ENCODE measurements at regions not wholly inside any gene's neighbourhood (a gene's known extent, or its start where the extent isn't known, plus 50 kb on each side); places are given as distances from the start of the nearest gene placed in this dataset.

GRCh38 chr16:87052506-87052905 lies 264.7 kb downstream of the C16orf95 start:
- DNase-seq (ENCODE audit: low spot score): no peak

- DNase-seq (ENCODE audit: low spot score): no peak
Observed at GRCh38 chr16:87053016-87053982, 263.9 kb downstream of the C16orf95 start.

GRCh38 chr16:87054154-87054553 lies 263.0 kb downstream of the C16orf95 start:
- DNase-seq (ENCODE audit: low spot score): no peak

- no peak for DNase-seq (ENCODE audit: low spot score)
Observed at GRCh38 chr16:87054856-87055255, 262.3 kb downstream of the C16orf95 start.

GRCh38 chr16:87056083-87056482 lies 261.1 kb downstream of the C16orf95 start:
- DNase-seq (ENCODE audit: low spot score): no peak

- DNase-seq (ENCODE audit: low spot score): no peak
Observed at GRCh38 chr16:87056551-87056950, 260.6 kb downstream of the C16orf95 start.

GRCh38 chr16:87057211-87057881 lies 259.8 kb downstream of the C16orf95 start:
- DNase-seq (ENCODE audit: low spot score): no peak

- no peak for DNase-seq (ENCODE audit: low spot score)
Observed at GRCh38 chr16:87057951-87058560, 259.1 kb downstream of the C16orf95 start.

- DNase-seq (ENCODE audit: low spot score): no peak
Observed at GRCh38 chr16:87058728-87059250, 258.4 kb downstream of the C16orf95 start.

GRCh38 chr16:87060034-87060986 lies 256.9 kb downstream of the C16orf95 start:
- no peak for DNase-seq (ENCODE audit: low spot score)

GRCh38 chr16:87061243-87061920 lies 255.8 kb downstream of the C16orf95 start:
- DNase-seq (ENCODE audit: low spot score): no peak

GRCh38 chr16:87062569-87063442 lies 254.4 kb downstream of the C16orf95 start:
- peak; percentile 63 for DNase-seq (ENCODE audit: low spot score)

- no peak for DNase-seq (ENCODE audit: low spot score)
Observed at GRCh38 chr16:87063543-87063942, 253.6 kb downstream of the C16orf95 start.

GRCh38 chr16:87064731-87065445 lies 252.3 kb downstream of the C16orf95 start:
- DNase-seq (ENCODE audit: low spot score): no peak

- no peak for DNase-seq (ENCODE audit: low spot score)
Observed at GRCh38 chr16:87065446-87066132, 251.6 kb downstream of the C16orf95 start.

- DNase-seq (ENCODE audit: low spot score): no peak
Observed at GRCh38 chr16:87066133-87067002, 250.8 kb downstream of the C16orf95 start.

GRCh38 chr16:87067003-87067556 lies 250.1 kb downstream of the C16orf95 start:
- DNase-seq (ENCODE audit: low spot score): no peak

All from RKO (cell line).